Astrocyte (in vitro differentiated cells and primary cell): ENCODE measurements at regions not wholly inside any gene's neighbourhood (a gene's known extent, or its start where the extent isn't known, plus 50 kb on each side); places are given as distances from the start of the nearest gene placed in this dataset.
"Not testable (repeated sequence)": the region's sequence is repeated elsewhere in the genome, so short reads cannot be mapped to it uniquely, and the experiment has no call there.

Source experiments
- DNase-seq: peaks from one replicate; pipeline ENCODE4 v3.0.0-alpha.2; 2010; ENCODE audit warnings: low read depth
- FAIRE-seq: peaks from 2 replicates; lab custom pipeline; 2011; peaks lifted over from hg19 to GRCh38; lab: Jason Lieb, UNC
- H2AFZ ChIP-seq: 2 replicates; pipeline ENCODE4 v1.6.0; 2012; ENCODE audit warnings: low read depth, low read length, inconsistent platforms
- H3K27ac ChIP-seq: 2 replicates; pipeline ENCODE4 v1.5.1; 2011; ENCODE audit warnings: low read depth, low read length, inconsistent platforms
- H3K27me3 ChIP-seq: 2 replicates; pipeline ENCODE4 v1.6.0; 2011; ENCODE audit warnings: low read length, inconsistent platforms; ENCODE audit not compliant: insufficient read depth
- H3K36me3 ChIP-seq: 2 replicates; pipeline ENCODE4 v1.5.1; 2011; ENCODE audit warnings: low read length, inconsistent platforms; ENCODE audit not compliant: insufficient read depth
- H3K4me1 ChIP-seq: 2 replicates; pipeline ENCODE4 v1.5.1; 2011; ENCODE audit warnings: low read length, inconsistent platforms; ENCODE audit not compliant: insufficient read depth
- H3K4me2 ChIP-seq: 2 replicates; pipeline ENCODE4 v1.6.0; 2012; ENCODE audit warnings: low read length, inconsistent platforms
- H3K4me3 ChIP-seq: 2 replicates; pipeline ENCODE4 v1.5.1; 2011; ENCODE audit warnings: low read depth, mild to moderate bottlenecking, low read length, inconsistent platforms; ENCODE audit not compliant: insufficient read depth
- H3K79me2 ChIP-seq: 2 replicates; pipeline ENCODE4 v1.6.0; 2012; ENCODE audit warnings: mild to moderate bottlenecking, low read length, inconsistent platforms; ENCODE audit not compliant: insufficient read depth
- H3K9ac ChIP-seq: 2 replicates; pipeline ENCODE4 v1.6.0; 2012; ENCODE audit warnings: mild to moderate bottlenecking, low read length, inconsistent platforms
- H3K9me3 ChIP-seq: 2 replicates; pipeline ENCODE4 v1.5.1; 2012; ENCODE audit warnings: low read depth, mild to moderate bottlenecking, low read length, inconsistent platforms; ENCODE audit not compliant: insufficient read depth
- H4K20me1 ChIP-seq: 2 replicates; pipeline ENCODE4 v1.6.0; 2012; ENCODE audit warnings: low read length, inconsistent platforms; ENCODE audit not compliant: insufficient read depth
- H3K27ac Mint-ChIP-seq: one replicate; pipeline ENCODE4 v1.8.0; 2021; ENCODE audit warnings: mild to moderate bottlenecking, mixed read lengths; ENCODE audit not compliant: unreplicated experiment
- H3K27me3 Mint-ChIP-seq: one replicate; pipeline ENCODE4 v1.8.0; 2021; ENCODE audit warnings: low read depth, mixed read lengths; ENCODE audit not compliant: unreplicated experiment
- H3K36me3 Mint-ChIP-seq: one replicate; pipeline ENCODE4 v1.8.0; 2021; ENCODE audit warnings: low read depth, mixed read lengths; ENCODE audit not compliant: unreplicated experiment
- H3K4me1 Mint-ChIP-seq: one replicate; pipeline ENCODE4 v1.8.0; 2021; ENCODE audit warnings: low read depth, mixed read lengths; ENCODE audit not compliant: unreplicated experiment
- H3K4me3 Mint-ChIP-seq: one replicate; pipeline ENCODE4 v1.8.0; 2021; ENCODE audit warnings: mild to moderate bottlenecking, moderate library complexity, mixed read lengths; ENCODE audit not compliant: unreplicated experiment
- H3K9me3 Mint-ChIP-seq: one replicate; pipeline ENCODE4 v1.8.0; 2021; ENCODE audit warnings: mild to moderate bottlenecking, mixed read lengths; ENCODE audit not compliant: unreplicated experiment

DNA sequence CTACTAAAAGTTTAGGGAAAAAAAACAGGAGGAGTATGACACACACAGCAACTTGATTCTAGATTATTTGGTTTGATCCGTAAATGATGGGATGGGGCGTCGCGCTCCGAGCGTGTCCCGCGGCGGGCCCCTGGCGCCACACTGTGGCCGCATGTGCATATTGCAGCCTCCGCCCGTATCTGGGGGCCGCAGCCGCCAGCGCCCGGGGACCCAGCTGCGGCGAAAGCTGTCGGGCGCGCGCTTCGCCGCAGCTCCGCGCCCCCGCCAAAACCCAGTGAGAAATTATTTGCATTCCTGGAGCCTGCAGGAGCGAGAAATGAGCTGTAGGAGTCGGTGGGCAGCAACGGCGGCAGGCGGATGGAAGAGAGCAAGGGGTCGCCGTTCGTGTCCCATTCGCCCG, 87.3 kb downstream of the FAM72C start:
- not testable (repeated sequence) for H3K9ac ChIP-seq, H3K27ac Mint-ChIP-seq

DNA sequence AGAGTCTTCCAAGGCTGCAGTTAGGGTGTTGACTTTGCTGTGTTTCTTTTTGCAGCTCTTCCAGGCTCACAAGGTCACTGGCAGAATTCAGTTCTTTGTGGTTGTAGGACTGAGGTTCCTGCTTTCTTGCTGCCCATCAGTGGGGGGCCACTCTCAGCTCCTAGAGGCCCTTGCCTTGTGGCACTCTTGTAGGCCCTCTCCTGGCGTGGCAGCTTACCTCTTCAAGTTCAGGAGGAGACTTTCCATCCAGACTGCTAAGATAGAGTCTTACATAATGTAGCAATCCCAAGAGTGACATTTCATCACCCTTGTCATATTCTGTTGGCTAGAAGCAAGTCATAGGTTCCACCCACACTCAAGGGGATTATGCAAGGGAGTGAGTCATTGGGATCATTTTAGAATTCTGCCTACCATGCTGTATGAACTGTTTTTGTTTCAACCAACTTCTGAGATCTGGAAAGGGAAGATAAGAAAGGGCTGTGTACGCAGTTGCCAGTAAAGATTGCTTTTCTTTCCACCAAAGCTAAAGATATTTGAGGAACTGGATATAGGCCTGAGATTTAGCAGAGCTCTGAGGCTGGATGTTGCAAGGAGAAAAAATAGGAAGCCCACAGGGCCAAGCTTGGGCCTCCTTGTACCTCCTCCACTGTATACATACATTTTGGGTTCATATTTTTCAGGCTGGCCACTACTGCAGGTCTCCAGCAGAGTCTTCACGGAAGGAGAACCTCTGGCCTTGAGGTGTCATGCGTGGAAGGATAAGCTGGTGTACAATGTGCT, 91.8 kb downstream of the FAM72C start:
- H3K4me1 ChIP-seq, H4K20me1 ChIP-seq, H3K27me3 ChIP-seq, DNase-seq, H3K4me3 ChIP-seq, H3K36me3 ChIP-seq, H3K27ac ChIP-seq, H3K27me3 Mint-ChIP-seq, H3K4me3 Mint-ChIP-seq, H2AFZ ChIP-seq, H3K9me3 ChIP-seq, H3K27ac Mint-ChIP-seq, H3K9ac ChIP-seq, H3K36me3 Mint-ChIP-seq, H3K9me3 Mint-ChIP-seq, H3K4me2 ChIP-seq, H3K4me1 Mint-ChIP-seq, FAIRE-seq, H3K79me2 ChIP-seq: not testable (repeated sequence)

More for the DNA sequence above, 87.3 kb downstream of the FAM72C start:
- H3K27me3 Mint-ChIP-seq, H3K27ac ChIP-seq, H3K4me2 ChIP-seq, H3K36me3 Mint-ChIP-seq, H3K9me3 ChIP-seq, H3K36me3 ChIP-seq, H3K79me2 ChIP-seq, H4K20me1 ChIP-seq, FAIRE-seq, H3K4me1 Mint-ChIP-seq, DNase-seq, H3K9me3 Mint-ChIP-seq, H3K4me3 ChIP-seq, H3K4me3 Mint-ChIP-seq, H3K27me3 ChIP-seq, H3K4me1 ChIP-seq, H2AFZ ChIP-seq: not testable (repeated sequence)

DNA sequence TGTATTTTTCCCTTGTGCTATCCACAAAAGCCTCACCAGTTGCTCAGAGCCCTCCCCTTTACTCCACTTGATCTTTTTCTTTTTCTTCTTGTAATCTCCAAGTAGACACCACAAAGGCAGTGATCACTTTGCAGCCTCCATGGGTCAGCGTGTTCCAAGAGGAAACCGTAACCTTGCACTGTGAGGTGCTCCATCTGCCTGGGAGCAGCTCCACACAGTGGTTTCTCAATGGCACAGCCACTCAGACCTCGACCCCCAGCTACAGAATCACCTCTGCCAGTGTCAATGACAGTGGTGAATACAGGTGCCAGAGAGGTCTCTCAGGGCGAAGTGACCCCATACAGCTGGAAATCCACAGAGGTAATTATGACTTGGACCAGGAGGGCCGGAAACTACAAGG, 95.8 kb downstream of the FAM72C start:
- H3K4me3 ChIP-seq, H3K27ac ChIP-seq, H3K27me3 Mint-ChIP-seq, H2AFZ ChIP-seq, H3K9me3 ChIP-seq, H3K27me3 ChIP-seq, H3K9me3 Mint-ChIP-seq, H3K4me1 ChIP-seq, H3K4me3 Mint-ChIP-seq, H3K27ac Mint-ChIP-seq, DNase-seq, H4K20me1 ChIP-seq, FAIRE-seq, H3K4me2 ChIP-seq, H3K9ac ChIP-seq, H3K36me3 Mint-ChIP-seq, H3K4me1 Mint-ChIP-seq, H3K79me2 ChIP-seq, H3K36me3 ChIP-seq: not testable (repeated sequence)

DNA sequence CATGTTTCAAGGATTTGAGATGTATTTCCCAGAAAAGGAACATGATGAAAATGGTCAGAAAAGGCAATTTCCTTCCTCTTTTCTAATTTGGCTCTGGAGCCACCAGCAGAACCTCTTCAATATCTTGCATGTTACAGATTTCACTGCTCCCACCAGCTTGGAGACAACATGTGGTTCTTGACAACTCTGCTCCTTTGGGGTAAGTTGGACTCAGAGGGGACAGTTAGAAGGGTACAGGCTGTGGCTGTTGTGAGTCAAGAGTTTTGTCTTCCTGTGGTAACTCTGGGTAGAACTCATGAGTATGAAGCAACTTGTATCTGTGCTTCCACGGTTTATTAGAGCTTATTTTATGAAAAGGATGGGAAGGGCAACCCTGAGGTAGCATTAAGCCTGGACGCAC, 97.2 kb downstream of the FAM72C start:
- DNase-seq, H3K9ac ChIP-seq, H3K9me3 Mint-ChIP-seq, H2AFZ ChIP-seq, H3K4me1 ChIP-seq, H3K36me3 Mint-ChIP-seq, H3K36me3 ChIP-seq, H3K27me3 Mint-ChIP-seq, H3K27ac ChIP-seq, H4K20me1 ChIP-seq, FAIRE-seq, H3K4me3 Mint-ChIP-seq, H3K4me3 ChIP-seq, H3K9me3 ChIP-seq, H3K27me3 ChIP-seq, H3K4me1 Mint-ChIP-seq, H3K27ac Mint-ChIP-seq, H3K4me2 ChIP-seq, H3K79me2 ChIP-seq: not testable (repeated sequence)

DNA sequence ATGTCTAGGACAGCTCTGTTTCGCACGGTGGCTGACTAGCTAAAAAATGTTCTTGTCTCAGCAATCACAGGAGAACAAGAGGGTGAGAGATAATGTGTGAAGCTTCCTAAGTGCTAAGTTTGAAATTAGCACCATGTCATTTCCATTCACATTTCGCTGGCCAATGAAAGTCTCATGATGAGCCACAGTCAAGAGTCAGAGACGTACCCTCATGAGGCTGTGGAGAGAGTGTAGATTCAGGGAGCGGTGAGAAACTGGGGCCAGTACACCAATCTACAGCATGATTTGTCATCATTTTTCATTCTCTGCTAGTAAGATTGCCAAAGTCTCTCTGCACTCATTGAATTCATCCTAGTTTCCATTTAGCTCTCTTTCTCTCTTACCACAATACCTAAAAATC, 98.1 kb downstream of the FAM72C start:
- H3K4me3 ChIP-seq, H3K27ac Mint-ChIP-seq, H3K36me3 Mint-ChIP-seq, H4K20me1 ChIP-seq, H3K9ac ChIP-seq, H3K4me1 ChIP-seq, H3K9me3 Mint-ChIP-seq, H3K4me3 Mint-ChIP-seq, H3K4me1 Mint-ChIP-seq, H3K36me3 ChIP-seq, FAIRE-seq, H2AFZ ChIP-seq, H3K79me2 ChIP-seq, DNase-seq, H3K27me3 ChIP-seq, H3K4me2 ChIP-seq, H3K9me3 ChIP-seq, H3K27me3 Mint-ChIP-seq, H3K27ac ChIP-seq: not testable (repeated sequence)

DNA sequence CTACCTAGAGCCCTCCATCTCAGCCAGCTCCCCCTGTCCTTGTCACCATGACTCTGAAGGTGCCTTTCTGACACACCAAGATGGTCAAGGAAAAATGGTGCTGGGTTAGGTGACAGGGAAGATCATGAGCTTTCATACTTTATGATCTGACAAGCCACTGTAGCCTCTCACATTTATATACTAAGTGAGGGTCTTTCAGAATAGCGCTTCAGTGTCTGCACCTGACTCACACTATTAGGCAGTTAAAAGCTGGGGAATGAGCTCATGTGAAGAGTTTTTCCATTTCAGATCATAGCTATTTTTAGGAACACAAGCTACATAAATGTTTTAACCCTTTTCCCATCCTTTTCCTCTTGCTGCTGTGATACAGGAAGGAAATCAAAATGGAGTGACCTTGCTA, 101.4 kb downstream of the FAM72C start:
- H3K79me2 ChIP-seq, H4K20me1 ChIP-seq, H3K4me2 ChIP-seq, DNase-seq, H3K36me3 ChIP-seq, H2AFZ ChIP-seq, H3K9me3 Mint-ChIP-seq, H3K4me3 Mint-ChIP-seq, H3K27me3 Mint-ChIP-seq, H3K9ac ChIP-seq, H3K27ac Mint-ChIP-seq, H3K36me3 Mint-ChIP-seq, H3K27me3 ChIP-seq, H3K9me3 ChIP-seq, H3K4me1 ChIP-seq, FAIRE-seq, H3K27ac ChIP-seq, H3K4me3 ChIP-seq, H3K4me1 Mint-ChIP-seq: not testable (repeated sequence)
